Osteocyte (in vitro differentiated cells): ENCODE measurements at regions not wholly inside any gene's neighbourhood (a gene's known extent, or its start where the extent isn't known, plus 50 kb on each side); places are given as distances from the start of the nearest gene placed in this dataset.

Experiments
- DNase-seq: peaks from one replicate; pipeline ENCODE4 v3.0.0; 2021; ENCODE audit warnings: mixed read lengths; ENCODE audit not compliant: unreplicated experiment; ENCODE audit errors: extremely low spot score
- H3K27ac Mint-ChIP-seq: one replicate; pipeline ENCODE4 v1.8.0; 2021; ENCODE audit warnings: mild to moderate bottlenecking, mixed read lengths; ENCODE audit not compliant: unreplicated experiment
- H3K27me3 Mint-ChIP-seq: one replicate; pipeline ENCODE4 v1.8.0; 2021; ENCODE audit warnings: mixed read lengths; ENCODE audit not compliant: unreplicated experiment
- H3K36me3 Mint-ChIP-seq: one replicate; pipeline ENCODE4 v1.8.0; 2021; ENCODE audit warnings: mixed read lengths; ENCODE audit not compliant: unreplicated experiment
- H3K4me1 Mint-ChIP-seq: one replicate; pipeline ENCODE4 v1.8.0; 2021; ENCODE audit warnings: mixed read lengths; ENCODE audit not compliant: unreplicated experiment
- H3K4me3 Mint-ChIP-seq: one replicate; pipeline ENCODE4 v1.8.0; 2021; ENCODE audit warnings: mild to moderate bottlenecking, moderate library complexity, mixed read lengths; ENCODE audit not compliant: unreplicated experiment
- H3K9me3 Mint-ChIP-seq: one replicate; pipeline ENCODE4 v1.8.0; 2021; ENCODE audit warnings: mixed read lengths; ENCODE audit not compliant: unreplicated experiment
- TF ChIP-seq, protein P1 (sequence below): fragments of 200-600 bp; sonication (generic); IDR thresholded peaks from 2 replicates; pipeline ENCODE4 v1.5.0; 2021; ENCODE audit warnings: antibody characterized with exemption, mild to moderate bottlenecking, moderate library complexity

DNA sequence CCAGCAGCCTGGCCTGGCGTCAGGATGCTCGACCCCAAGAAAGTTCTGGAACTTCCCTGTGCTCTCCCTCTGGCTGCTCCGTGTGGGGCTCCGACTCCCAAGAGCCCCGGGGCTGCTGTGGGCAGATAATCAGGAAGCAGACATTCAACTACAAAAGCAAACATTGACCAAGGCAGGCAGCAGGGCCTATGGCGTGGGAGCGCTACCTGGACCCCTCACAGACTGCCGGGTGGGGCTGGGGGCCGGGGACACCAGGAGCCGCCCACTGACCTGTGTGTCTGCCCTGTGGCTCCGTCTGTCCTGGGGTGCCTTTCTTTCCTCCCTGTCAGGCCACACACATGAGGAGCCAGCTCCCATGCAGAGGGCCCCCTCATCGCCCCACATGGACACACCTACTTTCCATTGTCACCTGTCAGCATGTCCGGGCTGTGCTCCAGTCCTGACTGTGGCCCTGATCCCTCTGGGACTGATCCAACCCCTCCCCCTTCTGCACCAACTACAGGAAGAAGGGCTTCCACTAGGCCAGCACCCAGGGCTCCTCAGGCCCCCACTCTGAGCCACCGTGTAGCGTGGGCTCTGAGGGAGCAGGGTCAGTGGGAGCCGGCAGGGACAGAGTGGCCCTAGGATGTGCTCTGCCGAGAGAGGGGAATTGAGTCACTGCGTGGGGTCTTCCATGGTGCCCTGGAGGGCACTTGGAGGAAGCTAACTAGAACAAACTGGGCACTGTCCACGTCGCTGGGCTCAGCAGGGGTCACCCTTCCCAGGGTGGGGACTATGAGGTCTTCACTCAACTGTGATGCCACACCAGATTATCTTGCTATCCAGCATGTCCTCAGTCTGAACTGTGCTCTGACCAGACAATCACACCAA is 215.4 kb upstream of the C14orf180 start:
- H3K27me3 Mint-ChIP-seq, result no peaks in the 10 kb centered on the region
- no peak overlapping the region for H3K4me3 Mint-ChIP-seq
- no peaks in the 10 kb centered on the region for H3K4me1 Mint-ChIP-seq
- no peaks in the 10 kb centered on the region for H3K9me3 Mint-ChIP-seq
- H3K27ac Mint-ChIP-seq, result no peak overlapping the region
- TF ChIP-seq, protein P1, sequence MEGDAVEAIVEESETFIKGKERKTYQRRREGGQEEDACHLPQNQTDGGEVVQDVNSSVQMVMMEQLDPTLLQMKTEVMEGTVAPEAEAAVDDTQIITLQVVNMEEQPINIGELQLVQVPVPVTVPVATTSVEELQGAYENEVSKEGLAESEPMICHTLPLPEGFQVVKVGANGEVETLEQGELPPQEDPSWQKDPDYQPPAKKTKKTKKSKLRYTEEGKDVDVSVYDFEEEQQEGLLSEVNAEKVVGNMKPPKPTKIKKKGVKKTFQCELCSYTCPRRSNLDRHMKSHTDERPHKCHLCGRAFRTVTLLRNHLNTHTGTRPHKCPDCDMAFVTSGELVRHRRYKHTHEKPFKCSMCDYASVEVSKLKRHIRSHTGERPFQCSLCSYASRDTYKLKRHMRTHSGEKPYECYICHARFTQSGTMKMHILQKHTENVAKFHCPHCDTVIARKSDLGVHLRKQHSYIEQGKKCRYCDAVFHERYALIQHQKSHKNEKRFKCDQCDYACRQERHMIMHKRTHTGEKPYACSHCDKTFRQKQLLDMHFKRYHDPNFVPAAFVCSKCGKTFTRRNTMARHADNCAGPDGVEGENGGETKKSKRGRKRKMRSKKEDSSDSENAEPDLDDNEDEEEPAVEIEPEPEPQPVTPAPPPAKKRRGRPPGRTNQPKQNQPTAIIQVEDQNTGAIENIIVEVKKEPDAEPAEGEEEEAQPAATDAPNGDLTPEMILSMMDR, result no peak
- no peak for DNase-seq
- no peaks in the 10 kb centered on the region for H3K36me3 Mint-ChIP-seq

DNA sequence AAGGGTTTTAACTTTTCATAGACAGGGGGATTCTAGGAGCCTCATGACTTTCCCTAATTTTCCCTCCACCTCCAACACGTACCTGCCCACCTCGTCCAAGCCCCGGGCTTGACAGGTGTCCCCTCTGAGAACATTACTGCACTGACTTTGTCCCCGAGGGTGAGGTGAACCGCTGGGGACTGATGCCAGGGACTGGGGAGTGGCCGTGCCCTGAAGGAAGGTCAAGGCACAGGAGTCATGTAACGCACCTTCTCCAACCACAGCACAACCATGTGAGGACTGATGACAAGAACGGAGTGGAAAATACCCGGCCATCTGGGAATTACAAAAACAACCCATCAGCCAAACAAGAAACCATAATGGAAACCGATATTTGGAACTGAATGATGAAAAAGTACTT is 214.7 kb upstream of the C14orf180 start:
- no peaks in the 10 kb centered on the region for H3K36me3 Mint-ChIP-seq
- DNase-seq, result no peak
- H3K27ac Mint-ChIP-seq, result no peak overlapping the region
- H3K4me1 Mint-ChIP-seq, result no peaks in the 10 kb centered on the region
- H3K9me3 Mint-ChIP-seq, result no peaks in the 10 kb centered on the region
- H3K4me3 Mint-ChIP-seq, result no peak overlapping the region
- TF ChIP-seq, protein P1, result no peak
- no peaks in the 10 kb centered on the region for H3K27me3 Mint-ChIP-seq

DNA sequence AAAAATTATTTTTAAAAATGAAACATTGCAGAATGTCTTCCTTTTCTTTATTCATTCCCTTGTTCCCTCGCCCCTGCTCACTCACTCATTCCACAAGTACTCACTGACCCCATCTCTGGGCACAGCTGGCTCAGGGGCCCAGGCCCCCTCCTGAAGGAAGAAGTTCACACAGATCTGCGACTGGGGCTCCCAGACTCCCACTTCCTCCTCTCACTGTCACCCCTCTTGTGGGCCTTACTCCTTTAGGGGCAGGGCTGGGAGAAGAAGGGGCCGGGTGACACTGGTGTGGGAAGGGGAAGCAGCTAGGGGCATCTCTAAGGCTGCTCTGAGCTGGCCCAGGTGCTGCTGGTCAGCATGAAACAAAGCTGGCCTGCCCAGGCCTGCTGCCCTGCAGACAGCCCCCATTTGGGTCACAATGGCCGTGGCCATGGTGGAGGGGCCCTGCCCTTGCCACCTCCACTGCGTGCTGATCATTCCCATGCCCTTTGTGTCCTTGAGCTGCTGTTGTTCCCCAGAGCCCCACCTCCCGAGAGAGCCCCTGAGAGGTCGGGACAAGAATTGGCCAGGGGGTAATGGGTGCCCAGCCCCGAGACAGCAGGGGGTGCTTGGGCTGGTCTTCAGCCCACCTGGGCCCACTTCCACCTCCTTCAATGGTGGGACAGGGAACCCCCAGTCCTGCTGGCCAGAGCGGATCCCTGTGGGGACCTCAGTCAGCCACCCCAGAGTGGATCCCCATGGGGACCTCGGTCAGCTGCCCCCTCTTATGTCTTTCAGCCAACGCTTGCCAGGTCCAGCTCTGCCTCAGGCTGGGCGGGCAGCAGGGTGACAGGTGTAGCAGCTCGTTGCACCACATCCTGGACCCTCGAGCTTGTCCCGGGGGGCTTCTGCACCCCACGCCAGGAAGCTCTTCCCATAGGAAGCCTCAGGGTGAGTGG is 212.4 kb upstream of the C14orf180 start:
- no peak overlapping the region for H3K4me3 Mint-ChIP-seq
- DNase-seq, result no peak
- H3K36me3 Mint-ChIP-seq, result no peaks in the 10 kb centered on the region
- TF ChIP-seq, protein P1, result no peak
- H3K9me3 Mint-ChIP-seq, result no peaks in the 10 kb centered on the region
- no peaks in the 10 kb centered on the region for H3K27me3 Mint-ChIP-seq
- no peaks in the 10 kb centered on the region for H3K4me1 Mint-ChIP-seq
- H3K27ac Mint-ChIP-seq, result no peak overlapping the region

- no peaks in the 10 kb centered on the region for H3K27me3 Mint-ChIP-seq
- DNase-seq, result no peak
- H3K9me3 Mint-ChIP-seq, result no peaks in the 10 kb centered on the region
Measured at GRCh38 chr14:104367866-104368750, 211.5 kb upstream of the C14orf180 start.

More at GRCh38 chr14:104367866-104368750, 211.5 kb upstream of the C14orf180 start:
- Mint-ChIP-seq H3K27ac (no peak overlapping the region), H3K4me3 (no peak overlapping the region), H3K36me3 (no peaks in the 10 kb centered on the region), H3K4me1 (no peaks in the 10 kb centered on the region)
- TF ChIP-seq, protein P1, result no peak
